ENCODE measurements at regions not wholly inside any gene's neighbourhood (a gene's known extent, or its start where the extent isn't known, plus 50 kb on each side); places are given as distances from the start of the nearest gene placed in this dataset.

DNA sequence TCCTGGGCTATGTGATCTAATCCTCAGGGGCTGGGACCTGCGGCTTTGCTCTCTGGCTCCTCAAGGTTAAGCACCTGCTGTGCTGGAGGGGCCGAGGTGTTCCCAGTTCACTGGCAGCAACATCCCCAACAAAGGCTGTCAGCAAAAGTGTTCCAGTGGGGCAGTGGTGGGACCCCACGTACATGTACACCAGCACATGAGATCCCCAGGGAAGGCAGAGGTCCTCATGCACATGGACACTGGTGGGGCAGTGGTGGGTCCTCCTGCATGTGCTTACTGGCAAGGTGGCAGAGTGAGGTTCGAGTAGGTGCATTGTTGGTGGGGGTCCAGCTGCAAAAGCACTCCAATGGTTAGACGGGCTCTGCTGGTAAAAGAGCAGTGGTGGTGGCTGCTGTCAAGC lies 255.6 kb upstream of the MPDZ start:
- TF ChIP-seq POLR2AphosphoS5 (IDR thresholded peaks at IDR 0.05; ENCODE audit: low read depth, low read length) = no peak
- TF ChIP-seq, protein P1, sequence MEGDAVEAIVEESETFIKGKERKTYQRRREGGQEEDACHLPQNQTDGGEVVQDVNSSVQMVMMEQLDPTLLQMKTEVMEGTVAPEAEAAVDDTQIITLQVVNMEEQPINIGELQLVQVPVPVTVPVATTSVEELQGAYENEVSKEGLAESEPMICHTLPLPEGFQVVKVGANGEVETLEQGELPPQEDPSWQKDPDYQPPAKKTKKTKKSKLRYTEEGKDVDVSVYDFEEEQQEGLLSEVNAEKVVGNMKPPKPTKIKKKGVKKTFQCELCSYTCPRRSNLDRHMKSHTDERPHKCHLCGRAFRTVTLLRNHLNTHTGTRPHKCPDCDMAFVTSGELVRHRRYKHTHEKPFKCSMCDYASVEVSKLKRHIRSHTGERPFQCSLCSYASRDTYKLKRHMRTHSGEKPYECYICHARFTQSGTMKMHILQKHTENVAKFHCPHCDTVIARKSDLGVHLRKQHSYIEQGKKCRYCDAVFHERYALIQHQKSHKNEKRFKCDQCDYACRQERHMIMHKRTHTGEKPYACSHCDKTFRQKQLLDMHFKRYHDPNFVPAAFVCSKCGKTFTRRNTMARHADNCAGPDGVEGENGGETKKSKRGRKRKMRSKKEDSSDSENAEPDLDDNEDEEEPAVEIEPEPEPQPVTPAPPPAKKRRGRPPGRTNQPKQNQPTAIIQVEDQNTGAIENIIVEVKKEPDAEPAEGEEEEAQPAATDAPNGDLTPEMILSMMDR (IDR thresholded peaks at IDR 0.05) = no peak
